Frontal cortex (tissue), 3 donors: ENCODE measurements at regions not wholly inside any gene's neighbourhood (a gene's known extent, or its start where the extent isn't known, plus 50 kb on each side); places are given as distances from the start of the nearest gene placed in this dataset.

Source experiments
- DNase-seq, 2 donors: peaks; one replicate each; pipeline ENCODE4 v3.0.0; 2012; ENCODE audit warnings: low spot score in 2 of 2
- FAIRE-seq: peaks from 2 replicates; lab custom pipeline; 2012; peaks lifted over from hg19 to GRCh38; lab: Jason Lieb, UNC
- donor health status: control.
- donor health status: control.
- donor health status: control.

- no peak for DNase-seq
- no peak for FAIRE-seq
Observed at GRCh38 chr2:71940695-71941094, 207.0 kb downstream of the CYP26B1 start.

GRCh38 chr2:71939588-71940535 is 207.8 kb downstream of the CYP26B1 start:
- DNase-seq (no peak), FAIRE-seq (no peak)

- no peak for FAIRE-seq
- no peak for DNase-seq
Observed at GRCh38 chr2:71938659-71939587, 208.7 kb downstream of the CYP26B1 start.

- no peak for DNase-seq
- FAIRE-seq: no peak
Observed at GRCh38 chr2:71938108-71938507, 209.6 kb downstream of the CYP26B1 start.

GRCh38 chr2:71937396-71937795 is 210.3 kb downstream of the CYP26B1 start:
- DNase-seq (no peak), FAIRE-seq (no peak)

GRCh38 chr2:71936076-71937030 is 211.3 kb downstream of the CYP26B1 start:
- no peak for DNase-seq
- no peak for FAIRE-seq

- FAIRE-seq: no peak
- DNase-seq: no peak
Observed at GRCh38 chr2:71935262-71935848, 212.3 kb downstream of the CYP26B1 start.

GRCh38 chr2:71934595-71935261 is 212.9 kb downstream of the CYP26B1 start:
- FAIRE-seq (no peak), DNase-seq (no peak)

- DNase-seq: no peak
- FAIRE-seq: no peak
Observed at GRCh38 chr2:71934320-71934593, 213.4 kb downstream of the CYP26B1 start.

GRCh38 chr2:71933467-71934319 is 214.0 kb downstream of the CYP26B1 start:
- FAIRE-seq: no peak

GRCh38 chr2:71932780-71933466 is 214.7 kb downstream of the CYP26B1 start:
- FAIRE-seq: no peak

More at GRCh38 chr2:71933467-71934319, 214.0 kb downstream of the CYP26B1 start:
- no peak for DNase-seq

GRCh38 chr2:71932037-71932779 is 215.5 kb downstream of the CYP26B1 start:
- DNase-seq (no peak), FAIRE-seq (no peak)

More at GRCh38 chr2:71932780-71933466, 214.7 kb downstream of the CYP26B1 start:
- DNase-seq: no peak

GRCh38 chr2:71930049-71930681 is 217.5 kb downstream of the CYP26B1 start:
- FAIRE-seq (no peak), DNase-seq (no peak)

GRCh38 chr2:71929482-71929772 is 218.2 kb downstream of the CYP26B1 start:
- FAIRE-seq (no peak), DNase-seq (no peak)

- FAIRE-seq: no peak
- no peak for DNase-seq
Observed at GRCh38 chr2:71928734-71929481, 218.8 kb downstream of the CYP26B1 start.
